Activated CD4-positive, alpha-beta T cell treated with anti-CD3 and anti-CD28 coated beads, Interleukin-2, amount 10 ng/mL, durations not matched to agents 7 days and 5 days (primary cell): ENCODE measurements at regions not wholly inside any gene's neighbourhood (a gene's known extent, or its start where the extent isn't known, plus 50 kb on each side); places are given as distances from the start of the nearest gene placed in this dataset.

Source experiments
- CTCF ChIA-PET: fragments of 350-600 bp; sonication (Branson Sonifier 250); formaldehyde crosslinking; loops from one replicate; lab custom pipeline; 2021; ENCODE audit warnings: antibody characterized with exemption; lab: Charles Lee
- POLR2A ChIA-PET: fragments of 350-600 bp; sonication (Branson Sonifier 250); formaldehyde crosslinking; loops from one replicate; lab custom pipeline; 2021; ENCODE audit warnings: antibody characterized with exemption; lab: Charles Lee
- DNase-seq: peaks from one replicate; pipeline ENCODE4 v3.0.0-alpha.2; 2020
- H3K27ac Mint-ChIP-seq: one replicate; pipeline ENCODE4 v1.8.0; 2021; ENCODE audit warnings: mild to moderate bottlenecking, moderate library complexity, mixed read lengths
- H3K27me3 Mint-ChIP-seq: one replicate; pipeline ENCODE4 v1.8.0; 2021; ENCODE audit warnings: mixed read lengths
- H3K36me3 Mint-ChIP-seq: one replicate; pipeline ENCODE4 v1.8.0; 2021; ENCODE audit warnings: low read depth, mixed read lengths
- H3K4me1 Mint-ChIP-seq: one replicate; pipeline ENCODE4 v1.8.0; 2021; ENCODE audit warnings: mixed read lengths
- H3K4me3 Mint-ChIP-seq: one replicate; pipeline ENCODE4 v1.8.0; 2021; ENCODE audit warnings: mild to moderate bottlenecking, moderate library complexity, mixed read lengths
- H3K9me3 Mint-ChIP-seq: one replicate; pipeline ENCODE4 v1.8.0; 2021; ENCODE audit warnings: mixed read lengths

GRCh38 chr3:65035246-65035645, 347.4 kb upstream of the ADAMTS9 start:
- POLR2A ChIA-PET = no interaction called here
- no peak overlapping the region for H3K4me3 Mint-ChIP-seq
- H3K9me3 Mint-ChIP-seq = no peaks in the 10 kb centered on the region
- CTCF ChIA-PET = no interaction called here
- H3K27ac Mint-ChIP-seq = no peak overlapping the region
- no peaks in the 10 kb centered on the region for H3K27me3 Mint-ChIP-seq
- no peaks in the 10 kb centered on the region for H3K4me1 Mint-ChIP-seq
- no peak for DNase-seq
- H3K36me3 Mint-ChIP-seq = no peaks in the 10 kb centered on the region

DNA sequence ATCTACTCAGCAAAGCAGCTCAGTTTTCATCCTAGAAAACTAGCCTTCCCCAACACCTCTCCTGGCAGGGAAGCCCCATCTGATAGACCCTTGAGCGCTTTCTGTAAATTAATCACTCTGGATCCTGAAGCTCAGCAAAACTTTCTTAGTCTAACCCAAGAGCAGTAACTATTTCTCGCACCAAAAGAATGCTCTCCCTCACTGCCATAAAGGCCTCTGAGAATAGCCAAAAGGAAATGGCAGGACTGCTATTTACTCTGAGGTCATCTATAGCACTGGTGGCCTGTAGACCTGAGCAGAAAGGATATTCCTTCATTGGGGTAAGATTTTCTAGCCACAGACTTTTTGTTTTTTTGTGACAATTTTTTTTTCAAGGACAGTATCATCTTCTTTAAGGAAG, 345.8 kb upstream of the ADAMTS9 start:
- POLR2A ChIA-PET = no interaction called here
- CTCF ChIA-PET = no interaction called here
- no peaks in the 10 kb centered on the region for H3K27me3 Mint-ChIP-seq
- H3K27ac Mint-ChIP-seq = no peak overlapping the region
- H3K4me3 Mint-ChIP-seq = no peak overlapping the region
- DNase-seq = no peak
- no peaks in the 10 kb centered on the region for H3K4me1 Mint-ChIP-seq
- H3K9me3 Mint-ChIP-seq = no peaks in the 10 kb centered on the region
- H3K36me3 Mint-ChIP-seq = no peaks in the 10 kb centered on the region

GRCh38 chr3:65030847-65031463, 343.2 kb upstream of the ADAMTS9 start:
- POLR2A ChIA-PET = no interaction called here
- CTCF ChIA-PET = interaction anchor here (0.6 kb wide), 1 partner anchor 1208 kb away, joined by 4 read pairs; no protein-coding TSS in a partner anchor
- Mint-ChIP-seq H3K4me1 (no peaks in the 10 kb centered on the region), H3K27ac (no peak overlapping the region), H3K27me3 (no peaks in the 10 kb centered on the region), H3K4me3 (no peak overlapping the region), H3K9me3 (peaks cover 3% of the 10 kb centered on the region), H3K36me3 (no peaks in the 10 kb centered on the region)
- DNase-seq = no peak

- DNase-seq = no peak
- ChIA-PET POLR2A (no interaction called here), CTCF (interaction anchor here (0.6 kb wide), 1 partner anchor 1209 kb away, joined by 4 read pairs; no protein-coding TSS in a partner anchor)
- H3K27ac Mint-ChIP-seq = no peak overlapping the region
- no peaks in the 10 kb centered on the region for H3K36me3 Mint-ChIP-seq
- peaks cover 5% of the 10 kb centered on the region for H3K9me3 Mint-ChIP-seq
- no peaks in the 10 kb centered on the region for H3K4me1 Mint-ChIP-seq
- no peak overlapping the region for H3K4me3 Mint-ChIP-seq
- H3K27me3 Mint-ChIP-seq = no peaks in the 10 kb centered on the region
These were observed 342.3 kb upstream of the ADAMTS9 start for GRCh38 chr3:65030014-65030627.

DNA sequence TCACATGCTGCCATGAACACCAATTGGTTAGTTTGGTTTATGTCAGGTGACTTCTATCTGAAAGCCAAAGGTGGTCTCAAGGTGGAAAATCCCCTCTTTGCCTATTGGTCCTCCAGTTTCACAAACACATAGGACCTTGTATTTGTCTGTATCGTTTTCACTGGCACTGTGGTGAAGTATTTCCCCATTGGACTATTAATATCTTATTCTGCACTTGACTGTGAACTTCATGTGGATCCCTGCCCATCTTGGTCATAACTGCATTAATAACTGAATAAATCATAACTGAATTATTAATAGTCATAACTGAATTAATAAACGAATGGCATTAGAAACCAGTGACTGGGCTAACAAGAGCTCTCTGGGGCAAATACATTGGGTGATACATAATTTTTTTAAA, 341.3 kb upstream of the ADAMTS9 start:
- H3K27ac Mint-ChIP-seq = no peak overlapping the region
- H3K4me1 Mint-ChIP-seq = no peaks in the 10 kb centered on the region
- H3K4me3 Mint-ChIP-seq = no peak overlapping the region
- H3K9me3 Mint-ChIP-seq = peaks cover 5% of the 10 kb centered on the region
- DNase-seq = no peak
- POLR2A ChIA-PET = no interaction called here
- H3K36me3 Mint-ChIP-seq = no peaks in the 10 kb centered on the region
- no peaks in the 10 kb centered on the region for H3K27me3 Mint-ChIP-seq
- CTCF ChIA-PET = no interaction called here

DNA sequence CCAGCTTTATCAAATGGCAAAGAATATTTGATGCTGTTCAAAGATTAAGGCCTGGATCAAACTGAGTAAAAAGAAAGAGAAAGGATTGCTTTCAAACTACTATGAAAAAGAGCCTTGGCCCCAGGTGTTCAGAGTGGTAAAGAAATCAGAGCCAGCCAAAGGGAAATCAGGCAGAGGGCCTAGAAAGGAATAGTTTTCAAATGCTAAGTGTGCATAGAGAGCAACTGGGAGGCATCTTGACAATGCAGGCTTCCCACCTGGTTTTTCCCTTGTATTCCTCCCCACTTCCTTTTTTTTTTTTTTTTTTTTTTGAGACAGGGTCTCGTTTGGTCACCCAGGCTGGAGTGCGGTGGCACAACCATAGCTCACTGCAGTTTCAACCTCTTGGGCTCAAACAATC, 340.2 kb upstream of the ADAMTS9 start:
- H3K4me3 Mint-ChIP-seq = no peak overlapping the region
- no peaks in the 10 kb centered on the region for H3K4me1 Mint-ChIP-seq
- no peaks in the 10 kb centered on the region for H3K36me3 Mint-ChIP-seq
- no peaks in the 10 kb centered on the region for H3K27me3 Mint-ChIP-seq
- ChIA-PET CTCF (no interaction called here), POLR2A (no interaction called here)
- no peak for DNase-seq
- peaks cover 5% of the 10 kb centered on the region for H3K9me3 Mint-ChIP-seq
- no peak overlapping the region for H3K27ac Mint-ChIP-seq

- CTCF ChIA-PET = no interaction called here
- POLR2A ChIA-PET = no interaction called here
- no peaks in the 10 kb centered on the region for H3K27me3 Mint-ChIP-seq
- H3K9me3 Mint-ChIP-seq = peaks cover 5% of the 10 kb centered on the region
- no peak overlapping the region for H3K27ac Mint-ChIP-seq
- H3K36me3 Mint-ChIP-seq = no peaks in the 10 kb centered on the region
- no peak for DNase-seq
- no peak overlapping the region for H3K4me3 Mint-ChIP-seq
- H3K4me1 Mint-ChIP-seq = no peaks in the 10 kb centered on the region
These were observed 339.5 kb upstream of the ADAMTS9 start for GRCh38 chr3:65027335-65027734.

GRCh38 chr3:65026151-65026550, 338.4 kb upstream of the ADAMTS9 start:
- no peak for DNase-seq
- ChIA-PET POLR2A (no interaction called here), CTCF (no interaction called here)
- Mint-ChIP-seq H3K36me3 (no peaks in the 10 kb centered on the region), H3K9me3 (peaks cover 5% of the 10 kb centered on the region), H3K4me1 (no peaks in the 10 kb centered on the region), H3K27ac (no peak overlapping the region), H3K27me3 (no peaks in the 10 kb centered on the region), H3K4me3 (no peak overlapping the region)

GRCh38 chr3:65024148-65024547, 336.3 kb upstream of the ADAMTS9 start:
- Mint-ChIP-seq H3K9me3 (peaks cover 5% of the 10 kb centered on the region), H3K4me3 (no peak overlapping the region), H3K4me1 (no peaks in the 10 kb centered on the region), H3K36me3 (no peaks in the 10 kb centered on the region), H3K27me3 (no peaks in the 10 kb centered on the region), H3K27ac (no peak overlapping the region)
- ChIA-PET POLR2A (no interaction called here), CTCF (no interaction called here)
- no peak for DNase-seq

DNA sequence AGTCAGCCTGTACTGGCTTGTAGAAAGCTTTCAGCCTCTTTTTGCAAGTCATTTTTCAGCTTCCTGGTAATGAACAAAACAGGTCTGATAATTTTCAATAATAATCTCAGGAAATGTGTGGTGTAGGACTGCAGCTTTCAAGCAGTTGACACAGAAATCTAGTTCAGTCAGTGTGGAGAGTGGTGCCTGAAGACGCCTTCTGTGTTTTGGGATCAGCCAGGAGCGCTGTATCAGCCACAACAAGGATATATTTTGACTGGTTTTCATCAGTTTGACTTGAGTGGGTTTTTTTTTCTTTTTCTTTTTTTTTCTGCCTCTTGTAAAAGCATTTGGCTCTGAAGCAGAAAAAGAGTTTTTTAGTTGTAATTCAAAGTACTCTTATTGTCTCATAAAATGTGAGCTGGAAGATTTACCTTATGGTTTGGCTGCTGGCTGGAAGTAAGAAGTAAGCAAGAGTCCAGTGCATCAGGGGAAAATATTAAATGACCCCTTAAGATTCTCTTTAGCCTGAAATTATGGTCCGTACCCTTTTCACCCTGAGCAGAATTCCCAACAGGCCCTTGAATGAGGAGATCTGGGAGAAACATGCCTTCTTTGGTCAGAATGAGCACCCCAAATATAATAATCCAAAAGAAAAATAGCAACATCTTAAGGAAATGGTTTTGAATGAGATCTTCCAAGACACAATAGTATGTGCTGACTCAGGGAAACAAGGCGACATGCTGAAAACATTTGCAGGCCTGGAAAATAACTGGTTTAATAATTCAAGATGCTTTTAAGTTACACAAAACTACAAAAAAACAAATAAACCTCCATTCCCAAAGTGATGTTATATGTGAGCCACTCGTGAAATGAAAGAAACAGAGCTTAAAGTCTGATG, 332.7 kb upstream of the ADAMTS9 start:
- no peaks in the 10 kb centered on the region for H3K9me3 Mint-ChIP-seq
- H3K36me3 Mint-ChIP-seq = no peaks in the 10 kb centered on the region
- H3K4me1 Mint-ChIP-seq = no peaks in the 10 kb centered on the region
- no peak for DNase-seq
- no peak overlapping the region for H3K27ac Mint-ChIP-seq
- H3K27me3 Mint-ChIP-seq = no peaks in the 10 kb centered on the region
- no peak overlapping the region for H3K4me3 Mint-ChIP-seq
- POLR2A ChIA-PET = no interaction called here
- CTCF ChIA-PET = no interaction called here

- Mint-ChIP-seq H3K4me1 (no peaks in the 10 kb centered on the region), H3K27ac (no peak overlapping the region), H3K27me3 (no peaks in the 10 kb centered on the region), H3K9me3 (no peaks in the 10 kb centered on the region), H3K4me3 (no peak overlapping the region), H3K36me3 (no peaks in the 10 kb centered on the region)
- DNase-seq = no peak
- CTCF ChIA-PET = no interaction called here
- POLR2A ChIA-PET = no interaction called here
These were observed 331.7 kb upstream of the ADAMTS9 start for GRCh38 chr3:65019443-65020055.

- no peaks in the 10 kb centered on the region for H3K36me3 Mint-ChIP-seq
These were observed 331.0 kb upstream of the ADAMTS9 start for GRCh38 chr3:65018801-65019200.

GRCh38 chr3:65017359-65017758, 329.6 kb upstream of the ADAMTS9 start:
- no peak for DNase-seq
- Mint-ChIP-seq H3K27ac (no peak overlapping the region), H3K4me1 (no peaks in the 10 kb centered on the region), H3K27me3 (no peaks in the 10 kb centered on the region), H3K36me3 (no peaks in the 10 kb centered on the region), H3K9me3 (peaks cover 3% of the 10 kb centered on the region), H3K4me3 (no peak overlapping the region)
- ChIA-PET POLR2A (no interaction called here), CTCF (no interaction called here)

More at GRCh38 chr3:65018801-65019200, 331.0 kb upstream of the ADAMTS9 start:
- no peaks in the 10 kb centered on the region for H3K9me3 Mint-ChIP-seq
- no peak overlapping the region for H3K27ac Mint-ChIP-seq
- DNase-seq = no peak
- no peak overlapping the region for H3K4me3 Mint-ChIP-seq
- H3K27me3 Mint-ChIP-seq = no peaks in the 10 kb centered on the region
- POLR2A ChIA-PET = no interaction called here
- CTCF ChIA-PET = interaction anchor here (0.5 kb wide), 1 partner anchor 1027 kb away, joined by 3 read pairs; no protein-coding TSS in a partner anchor
- H3K4me1 Mint-ChIP-seq = no peaks in the 10 kb centered on the region
